ENCODE measurements at regions not wholly inside any gene's neighbourhood (a gene's known extent, or its start where the extent isn't known, plus 50 kb on each side); places are given as distances from the start of the nearest gene placed in this dataset.

GRCh38 chr16:75837264-75837663, 111.0 kb upstream of the CPHXL start:
- no peak for TF ChIP-seq CTCF (IDR thresholded peaks at IDR 0.05; ENCODE audit: insufficient read depth, low read depth, low read length)
- Histone ChIP-seq H3K36me3 (ENCODE audit: control insufficient read depth, insufficient read depth, low read length) (no peaks in the 10 kb centered on the region), H3K4me3 (ENCODE audit: low read depth, low read length) (no peak overlapping the region), H3K27me3 (ENCODE audit: control insufficient read depth, insufficient read depth, low read length) (no peaks in the 10 kb centered on the region)
- CTCF ChIA-PET = no interaction called here
- DNase-seq (ENCODE audit: low read depth) = no peak
- POLR2A ChIA-PET = no interaction called here

GRCh38 chr16:75837681-75838080, 111.4 kb upstream of the CPHXL start:
- CTCF ChIA-PET = no interaction called here

GRCh38 chr16:75841517-75841916, 115.2 kb upstream of the CPHXL start:
- POLR2A ChIA-PET = no interaction called here
- H3K4me3 ChIP-seq (ENCODE audit: low read depth, low read length) = no peak overlapping the region
- no peaks in the 10 kb centered on the region for H3K27me3 ChIP-seq (ENCODE audit: control insufficient read depth, insufficient read depth, low read length)
- no peak for DNase-seq (ENCODE audit: low read depth)
- CTCF ChIA-PET = no interaction called here
- H3K36me3 ChIP-seq (ENCODE audit: control insufficient read depth, insufficient read depth, low read length) = no peaks in the 10 kb centered on the region
- no peak for TF ChIP-seq CTCF (IDR thresholded peaks at IDR 0.05; ENCODE audit: insufficient read depth, low read depth, low read length)

More at GRCh38 chr16:75837681-75838080, 111.4 kb upstream of the CPHXL start:
- Histone ChIP-seq H3K36me3 (ENCODE audit: control insufficient read depth, insufficient read depth, low read length) (no peaks in the 10 kb centered on the region), H3K27me3 (ENCODE audit: control insufficient read depth, insufficient read depth, low read length) (no peaks in the 10 kb centered on the region), H3K4me3 (ENCODE audit: low read depth, low read length) (no peak overlapping the region)
- POLR2A ChIA-PET = no interaction called here
- no peak for DNase-seq (ENCODE audit: low read depth)
- TF ChIP-seq CTCF (IDR thresholded peaks at IDR 0.05; ENCODE audit: insufficient read depth, low read depth, low read length) = no peak

GRCh38 chr16:75847172-75847571, 120.9 kb upstream of the CPHXL start:
- ChIA-PET POLR2A (no interaction called here), CTCF (no interaction called here)
- TF ChIP-seq CTCF (IDR thresholded peaks at IDR 0.05; ENCODE audit: insufficient read depth, low read depth, low read length) = no peak
- DNase-seq (ENCODE audit: low read depth) = no peak
- no peaks in the 10 kb centered on the region for H3K36me3 ChIP-seq (ENCODE audit: control insufficient read depth, insufficient read depth, low read length)
- no peak overlapping the region for H3K4me3 ChIP-seq (ENCODE audit: low read depth, low read length)
- H3K27me3 ChIP-seq (ENCODE audit: control insufficient read depth, insufficient read depth, low read length) = no peaks in the 10 kb centered on the region

GRCh38 chr16:75854152-75854551, 127.9 kb upstream of the CPHXL start:
- no peak for TF ChIP-seq CTCF (IDR thresholded peaks at IDR 0.05; ENCODE audit: insufficient read depth, low read depth, low read length)
- H3K27me3 ChIP-seq (ENCODE audit: control insufficient read depth, insufficient read depth, low read length) = no peaks in the 10 kb centered on the region
- no peak overlapping the region for H3K4me3 ChIP-seq (ENCODE audit: low read depth, low read length)
- CTCF ChIA-PET = no interaction called here
- no peak for DNase-seq (ENCODE audit: low read depth)
- H3K36me3 ChIP-seq (ENCODE audit: control insufficient read depth, insufficient read depth, low read length) = no peaks in the 10 kb centered on the region
- POLR2A ChIA-PET = no interaction called here

All from BJ (cell line).